T1000 (cell line): ENCODE measurements at regions not wholly inside any gene's neighbourhood (a gene's known extent, or its start where the extent isn't known, plus 50 kb on each side); places are given as distances from the start of the nearest gene placed in this dataset.

Experiments used
- DNase-seq: peaks from one replicate; lab custom pipeline; 2025; ENCODE audit warnings: mixed read lengths; lab: John Stamatoyannopoulos, UW

GRCh38 chr12:107225635-107226034 is 132.3 kb upstream of the CRY1 start:
- peak; percentile 13 for DNase-seq

DNA sequence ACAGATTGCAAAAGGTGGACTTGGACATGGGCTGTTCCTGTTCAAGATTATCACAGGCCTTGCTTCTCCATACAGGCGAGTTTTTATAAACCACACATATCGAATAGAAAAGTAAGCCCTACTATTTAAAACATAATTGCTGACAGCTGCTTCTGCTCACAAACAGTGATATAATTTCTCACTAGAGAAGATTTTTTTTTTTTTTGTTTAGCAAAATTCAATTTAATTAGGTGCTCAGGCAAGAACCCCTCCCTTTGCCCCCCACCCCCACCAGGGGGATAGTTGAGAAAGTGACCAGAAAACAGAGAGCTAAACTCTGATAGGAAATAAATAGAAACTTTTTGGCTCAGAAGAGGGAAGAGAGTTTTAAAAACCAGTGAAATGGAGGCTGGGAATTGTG is 132.8 kb upstream of the CRY1 start:
- DNase-seq: no peak

DNA sequence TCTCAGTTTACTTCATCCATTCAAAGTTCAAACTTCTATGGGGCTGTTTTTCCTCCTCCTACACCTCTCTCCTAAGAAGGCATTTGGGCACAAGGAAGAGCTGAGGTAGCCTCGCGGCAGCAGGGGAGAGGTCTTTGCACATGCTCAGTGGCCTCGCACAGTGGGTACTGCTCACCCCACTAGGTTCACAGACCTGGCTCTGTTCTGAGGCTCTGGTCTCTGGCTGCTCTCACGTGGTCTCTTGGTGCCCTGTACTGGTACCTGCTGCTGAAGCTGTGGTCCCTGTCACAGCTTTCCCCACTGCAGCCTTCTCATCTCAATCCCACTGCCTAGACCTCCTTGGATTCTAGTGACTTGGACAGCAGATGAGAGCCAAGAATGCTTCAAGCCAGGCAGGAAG is 134.7 kb upstream of the CRY1 start:
- no peak for DNase-seq

GRCh38 chr12:107229827-107230226 is 136.5 kb upstream of the CRY1 start:
- no peak for DNase-seq

GRCh38 chr12:107231303-107231702 is 138.0 kb upstream of the CRY1 start:
- no peak for DNase-seq

DNA sequence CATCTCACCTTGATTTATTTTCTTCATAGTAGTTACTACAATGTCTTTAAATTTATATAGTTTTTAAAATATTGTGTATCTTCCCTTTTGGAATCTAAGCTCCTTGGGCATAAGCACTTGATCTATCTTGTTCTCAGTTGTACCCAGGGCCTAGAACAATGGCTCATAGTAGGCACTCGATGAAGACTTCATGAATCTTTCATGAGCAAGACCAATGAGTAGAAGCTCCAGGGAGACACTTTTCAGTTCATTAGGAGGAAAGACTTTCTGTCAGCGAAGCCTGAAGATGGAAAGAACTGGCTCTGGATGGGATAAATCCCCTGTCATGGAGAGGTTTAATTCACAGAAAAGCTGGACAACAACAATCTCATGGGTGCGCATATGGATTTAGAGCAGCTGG is 140.2 kb upstream of the CRY1 start:
- DNase-seq: no peak

- DNase-seq: no peak
Measured at GRCh38 chr12:107235600-107235999, 142.3 kb upstream of the CRY1 start.

- DNase-seq: no peak
Measured at GRCh38 chr12:107236824-107237511, 143.6 kb upstream of the CRY1 start.

DNA sequence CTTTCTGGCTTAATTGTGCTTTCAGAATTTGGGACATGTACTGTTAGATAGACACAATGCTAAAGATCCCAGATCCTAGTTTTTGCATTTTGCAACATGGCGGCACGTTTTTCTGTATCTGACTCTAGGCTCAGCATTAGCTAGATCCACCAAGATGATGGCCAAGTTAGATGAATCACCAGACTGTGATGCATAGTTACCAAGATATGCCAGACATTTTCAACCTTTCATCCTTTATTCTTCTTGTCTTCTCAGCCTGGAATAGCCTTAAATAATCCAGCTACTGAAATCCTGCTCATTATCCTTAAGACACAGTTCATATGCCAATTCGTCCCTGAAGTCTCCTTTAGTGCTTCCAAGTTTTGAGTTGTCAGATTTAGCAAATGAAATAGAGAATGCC is 144.9 kb upstream of the CRY1 start:
- DNase-seq: no peak

DNA sequence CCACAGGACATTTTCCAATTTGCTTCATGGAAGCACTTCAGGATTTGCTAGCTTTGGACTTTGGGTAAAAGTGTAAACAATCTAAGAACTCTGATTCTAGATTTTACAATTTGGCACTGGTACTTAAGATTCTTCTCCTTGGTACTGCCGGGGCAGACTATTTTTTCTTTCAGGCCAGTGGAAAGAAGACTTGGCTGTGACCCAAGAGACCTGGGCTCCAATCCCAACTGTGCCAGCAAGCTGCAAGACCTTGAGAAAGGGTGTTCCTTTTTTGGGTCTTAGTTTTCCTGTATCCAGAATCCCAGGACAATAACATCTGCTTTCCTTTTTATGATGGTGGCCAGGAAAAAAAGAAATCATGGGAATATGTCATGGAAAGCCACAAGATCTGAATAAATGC is 148.1 kb upstream of the CRY1 start:
- no peak for DNase-seq

DNA sequence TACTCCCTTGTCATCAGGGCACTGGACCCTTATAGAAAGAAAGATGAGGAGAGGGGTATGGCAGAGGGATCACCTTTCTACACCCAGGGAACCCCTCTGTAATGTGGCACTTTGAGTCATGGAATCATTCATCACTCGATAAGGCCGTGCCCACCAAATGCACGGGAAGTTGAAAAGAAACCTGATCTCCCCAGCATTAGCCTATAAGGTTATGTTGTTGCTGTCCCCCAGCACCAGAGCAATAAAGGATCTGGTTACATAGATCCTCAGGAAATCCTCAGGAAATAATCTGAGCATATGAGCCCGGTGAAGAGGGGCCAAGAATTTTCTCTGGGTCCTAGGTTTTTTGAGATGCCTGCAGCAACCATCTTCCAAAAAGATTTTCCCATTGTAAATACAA is 148.8 kb upstream of the CRY1 start:
- no peak for DNase-seq

GRCh38 chr12:107243341-107243740 is 150.0 kb upstream of the CRY1 start:
- DNase-seq: no peak

DNA sequence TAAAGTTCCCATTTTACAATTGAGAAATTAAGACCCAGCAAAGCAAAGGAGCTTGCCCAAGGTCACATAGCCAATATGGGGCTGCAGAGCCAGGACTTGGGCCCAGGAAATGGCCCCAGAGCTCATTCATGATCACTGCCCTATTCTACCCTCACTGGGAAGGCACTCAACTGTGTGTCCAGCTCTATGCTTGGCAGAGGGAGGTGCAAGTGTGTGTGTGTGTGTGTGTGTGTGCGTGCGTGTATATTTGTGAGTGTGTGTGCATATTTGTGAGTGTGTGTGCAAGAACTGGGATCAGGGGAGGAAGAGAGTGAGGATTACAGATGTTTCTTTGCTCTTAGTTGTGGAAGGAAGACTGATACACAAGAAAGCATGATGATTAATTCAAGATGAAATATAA is 151.2 kb upstream of the CRY1 start:
- no peak for DNase-seq

DNA sequence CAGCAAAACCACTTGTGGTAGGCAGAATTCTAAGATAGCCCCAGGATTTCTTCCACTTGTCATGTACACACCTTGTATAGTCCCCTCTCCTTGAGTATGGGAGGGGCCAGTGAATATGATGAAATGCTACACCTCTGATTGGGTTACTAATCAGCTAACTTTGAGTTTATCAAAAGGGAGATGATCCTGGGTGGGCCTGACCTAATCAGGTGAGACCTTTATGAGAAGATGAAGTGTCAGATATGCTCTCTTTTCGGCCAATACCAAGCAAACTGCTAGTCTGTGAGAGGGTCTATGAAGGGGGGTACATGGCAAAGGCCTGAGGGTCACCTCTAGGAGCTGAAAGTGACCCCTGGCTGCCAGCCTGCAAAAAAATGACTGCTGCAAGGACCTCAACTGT is 154.3 kb upstream of the CRY1 start:
- no peak for DNase-seq

DNA sequence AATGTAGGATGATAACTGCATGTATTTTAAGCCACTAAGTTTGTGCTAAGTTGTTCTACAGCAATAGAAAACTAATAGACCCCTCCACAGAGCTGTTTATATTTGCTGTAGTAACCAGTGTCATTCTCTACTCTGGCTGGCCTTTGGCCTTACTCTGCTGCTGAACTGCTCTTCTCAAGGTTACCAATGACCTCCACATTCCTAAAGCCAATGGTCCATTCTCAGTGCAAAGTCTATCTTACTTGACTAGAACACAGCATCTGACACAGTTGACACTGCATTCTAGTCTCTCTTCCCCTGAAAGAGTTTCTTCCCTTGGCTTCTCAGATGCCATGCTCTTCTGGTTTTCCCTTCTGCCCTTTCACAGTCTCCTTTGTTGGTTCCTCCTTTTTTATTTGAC is 154.8 kb upstream of the CRY1 start:
- DNase-seq: no peak

DNA sequence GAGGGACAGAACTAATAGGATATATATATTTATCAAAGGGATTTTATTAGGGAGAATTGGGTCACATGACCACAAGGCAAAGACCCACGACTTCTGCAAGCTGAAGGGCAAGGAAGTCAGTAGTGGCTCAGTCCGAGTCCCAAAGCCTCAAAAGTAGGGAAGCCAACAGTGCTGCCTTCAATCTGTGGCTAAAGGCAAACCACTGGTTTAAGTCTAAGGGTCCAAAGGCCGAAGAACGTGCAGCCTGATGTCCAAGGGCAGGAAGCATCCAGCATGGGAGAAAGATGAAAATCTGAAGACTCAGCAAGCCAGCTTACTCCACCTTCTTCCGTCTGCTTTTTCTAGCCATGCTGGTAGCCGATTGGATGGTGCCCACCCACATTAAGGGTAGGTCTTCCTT is 157.9 kb upstream of the CRY1 start:
- DNase-seq: no peak

DNA sequence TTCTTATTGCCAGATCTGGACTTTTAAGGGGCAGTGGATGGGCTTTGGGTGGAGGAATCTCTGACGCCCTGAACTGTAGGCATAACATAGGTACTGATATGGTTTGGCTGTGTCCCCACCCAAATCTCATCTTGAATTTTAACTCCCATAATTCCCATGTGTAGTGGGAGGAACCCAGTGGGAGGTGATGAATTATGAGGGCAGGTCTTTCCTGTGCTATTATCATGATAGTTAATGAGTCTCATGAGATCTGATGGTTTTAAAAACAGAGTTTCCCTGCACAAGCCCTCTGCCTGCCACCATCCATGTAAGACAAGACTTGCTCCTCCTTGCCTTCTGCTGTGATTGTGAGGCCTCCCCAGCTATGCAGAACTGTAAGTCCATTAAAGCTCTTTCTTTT is 160.0 kb upstream of the CRY1 start:
- no peak for DNase-seq

- no peak for DNase-seq
Measured at GRCh38 chr12:107254258-107254856, 161.0 kb upstream of the CRY1 start.

GRCh38 chr12:107258780-107259179 is 165.4 kb upstream of the CRY1 start:
- no peak for DNase-seq

DNA sequence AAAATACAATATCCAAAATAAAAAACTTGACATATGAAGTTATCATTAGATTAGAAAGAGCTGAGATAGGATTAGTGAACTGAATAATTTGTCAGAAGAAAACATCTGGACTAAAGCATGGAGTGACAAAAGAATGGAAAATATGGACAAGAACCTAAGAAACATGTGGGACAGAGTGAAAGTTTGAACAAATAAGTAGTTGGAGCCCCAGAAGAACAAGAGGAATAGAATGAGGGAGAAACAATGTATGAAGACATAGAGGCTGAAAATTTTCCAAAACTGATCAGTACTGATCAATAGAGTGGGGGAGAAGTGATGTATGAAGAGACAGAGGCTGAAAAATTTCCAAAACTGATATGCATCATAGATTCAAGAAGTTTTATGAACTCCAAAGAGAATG is 170.6 kb upstream of the CRY1 start:
- DNase-seq: no peak

DNA sequence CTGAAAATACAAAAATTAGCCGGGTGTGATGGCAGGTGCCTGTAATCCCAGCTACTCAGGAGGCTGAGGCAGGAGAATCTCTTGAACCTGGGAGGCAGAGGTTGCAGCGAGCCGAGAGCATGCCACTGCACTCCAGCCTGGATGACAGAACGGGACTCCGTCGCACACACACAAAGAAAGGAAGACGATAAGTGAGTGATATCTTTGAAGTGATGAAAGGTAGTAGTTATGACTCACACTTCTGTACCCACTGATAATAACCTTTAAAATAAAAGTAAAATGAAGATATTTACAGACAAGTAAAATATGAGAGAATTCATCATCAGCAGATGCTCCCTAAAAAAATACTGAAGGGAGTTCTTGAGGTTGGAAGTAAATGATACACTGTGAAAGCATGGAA is 171.3 kb upstream of the CRY1 start:
- no peak for DNase-seq

DNA sequence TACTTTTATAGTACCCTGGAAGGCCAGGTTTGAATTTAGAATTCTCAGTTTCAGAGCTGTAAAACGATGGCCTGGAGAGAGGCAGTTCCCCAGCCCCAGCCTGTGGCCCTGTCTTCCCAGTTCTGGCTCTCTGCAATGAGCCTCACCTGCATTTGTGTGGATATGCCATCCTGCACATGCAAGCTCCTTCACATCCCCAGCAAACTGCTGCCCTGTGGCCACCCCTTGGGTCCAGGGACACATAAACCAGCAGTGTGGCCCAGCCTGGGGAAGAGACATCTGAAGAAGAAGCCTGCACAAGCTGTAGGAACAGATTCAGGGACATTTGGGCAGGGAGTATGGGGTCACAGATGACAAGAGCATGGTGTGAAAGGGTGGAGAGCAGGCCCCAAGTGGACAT is 174.3 kb upstream of the CRY1 start:
- DNase-seq: no peak

DNA sequence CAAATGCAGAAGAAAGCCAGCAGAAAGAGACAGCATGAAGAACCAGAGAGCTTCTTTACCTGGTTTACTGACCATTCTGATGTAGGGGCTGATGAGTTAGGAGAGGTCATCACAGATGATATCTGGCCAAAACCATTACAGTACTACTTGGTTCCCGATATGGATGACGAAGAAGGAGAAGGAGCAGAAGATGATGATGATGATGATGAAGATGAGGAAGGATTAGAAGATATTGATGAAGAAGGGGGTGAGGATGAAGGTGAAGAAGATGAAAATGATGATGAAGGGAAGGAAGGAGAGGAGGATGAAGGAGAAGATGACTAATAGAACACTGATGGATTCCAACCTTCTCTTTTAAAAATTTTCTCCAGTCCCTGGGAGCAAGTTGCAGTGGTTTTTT is 178.2 kb upstream of the CRY1 start:
- DNase-seq: no peak

DNA sequence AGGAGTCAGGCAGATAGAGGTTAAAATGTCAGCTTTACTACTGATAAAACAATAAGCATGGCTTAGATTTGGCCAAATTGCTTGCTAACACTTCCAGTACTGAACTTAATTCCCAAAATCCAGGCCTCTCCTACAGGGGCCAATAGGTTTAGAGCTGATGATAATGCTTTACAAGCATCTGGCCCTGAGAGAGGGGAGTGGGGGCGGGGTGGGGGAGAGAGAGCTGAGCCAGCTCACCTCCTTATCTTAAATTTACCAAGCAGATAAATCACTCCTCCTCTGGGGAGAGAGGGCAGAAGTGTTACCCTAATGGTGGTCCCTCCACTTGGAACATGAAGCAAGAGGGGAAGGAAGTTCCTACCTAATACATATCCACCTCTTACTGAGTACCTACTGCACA is 182.2 kb upstream of the CRY1 start:
- DNase-seq: no peak
